T-cell (primary cell): ENCODE measurements at regions not wholly inside any gene's neighbourhood (a gene's known extent, or its start where the extent isn't known, plus 50 kb on each side); places are given as distances from the start of the nearest gene placed in this dataset.

Experiments
- ATAC-seq, 4 experiments: fragments of 200-7000 bp in 3 of 4; fragments of 150-1000 bp in 1 of 4; cut with Tn5 transposase; replicated peaks in 1 of 4; 1 replicate in 3 of 4; 2 replicates in 1 of 4; pipeline ENCODE4 v1.10.0; 2021; ENCODE audit warnings: moderate library complexity in 3 of 4, mild to moderate bottlenecking in 2 of 4, moderate number of reproducible peaks in 1 of 4
- CTCF ChIA-PET, 2 donors: fragments of 300-600 bp; sonication (Branson Sonifier 250); formaldehyde crosslinking; loops; one replicate each; lab custom pipeline; 2022; ENCODE audit warnings: antibody characterized with exemption in 2 of 2; lab: Charles Lee
- POLR2A ChIA-PET, 2 donors: fragments of 300-600 bp; sonication (Branson Sonifier 250); formaldehyde crosslinking; loops; one replicate each; lab custom pipeline; 2022; ENCODE audit warnings: antibody characterized with exemption in 2 of 2; lab: Charles Lee
- DNase-seq, 35 experiments: peaks; one replicate each; pipeline versions ENCODE4 v3.0.0 to v3.0.0-alpha.2; 2013 to 2023
- H3K27ac ChIP-seq: one replicate; pipeline ENCODE4 v1.5.1; 2013; ENCODE audit warnings: low read length
- H3K27me3 ChIP-seq, 2 experiments: replicated peaks in 1 of 2; 1 replicate in 1 of 2; 2 replicates in 1 of 2; pipeline versions ENCODE4 v1.6.1 to v1.7.0; 2013; ENCODE audit warnings: low read length in 1 of 2, mixed read lengths in 1 of 2; ENCODE audit not compliant: control insufficient read depth in 2 of 2, insufficient read depth in 2 of 2; ENCODE audit errors: extremely low read depth in 1 of 2
- H3K36me3 ChIP-seq, 2 donors: 1 replicate in 1 of 2; 2 replicates in 1 of 2; pipeline versions ENCODE4 v1.6.1 to v1.7.0; 2013; ENCODE audit warnings: low read length in 1 of 2; ENCODE audit not compliant: control insufficient read depth in 2 of 2, insufficient read depth in 1 of 2; ENCODE audit errors: extremely low read depth in 1 of 2
- H3K4me1 ChIP-seq, 2 experiments: 1 replicate in 1 of 2; 2 replicates in 1 of 2; pipeline versions ENCODE4 v1.6.1 to v1.7.0; 2013; ENCODE audit warnings: low read length in 2 of 2, mixed read lengths in 1 of 2; ENCODE audit not compliant: insufficient read depth in 2 of 2, control insufficient read depth in 1 of 2; ENCODE audit errors: extremely low read depth in 1 of 2
- H3K4me3 ChIP-seq, 2 donors: 1 replicate in 1 of 2; 2 replicates in 1 of 2; pipeline versions ENCODE4 v1.5.1 to v1.7.0; 2013; ENCODE audit warnings: mild to moderate bottlenecking in 2 of 2, low read length in 1 of 2, moderate library complexity in 1 of 2; ENCODE audit not compliant: control insufficient read depth in 1 of 2; ENCODE audit errors: extremely low read depth in 1 of 2
- H3K9me3 ChIP-seq: 2 replicates; pipeline ENCODE4 v1.7.0; 2013
- H3K27ac Mint-ChIP-seq, 2 donors: one replicate each; pipeline ENCODE4 v1.8.0; 2020 to 2021; ENCODE audit warnings: mild to moderate bottlenecking in 2 of 2, mixed read lengths in 2 of 2
- H3K27me3 Mint-ChIP-seq, 2 donors: one replicate each; pipeline ENCODE4 v1.8.0; 2021 to 2022; ENCODE audit warnings: mixed read lengths in 2 of 2
- H3K36me3 Mint-ChIP-seq: one replicate; pipeline ENCODE4 v1.8.0; 2021; ENCODE audit warnings: mixed read lengths
- H3K4me1 Mint-ChIP-seq, 3 donors: one replicate each; pipeline ENCODE4 v1.8.0; 2020 to 2022; ENCODE audit warnings: mixed read lengths in 3 of 3, mild to moderate bottlenecking in 1 of 3
- H3K4me3 Mint-ChIP-seq, 3 donors: one replicate each; pipeline ENCODE4 v1.8.0; 2020 to 2022; ENCODE audit warnings: mild to moderate bottlenecking in 3 of 3, mixed read lengths in 3 of 3, moderate library complexity in 3 of 3
- H3K9me3 Mint-ChIP-seq, 3 donors: one replicate each; pipeline ENCODE4 v1.8.0; 2020 to 2022; ENCODE audit warnings: mixed read lengths in 3 of 3
- WGBS: methylation state at CpG from one replicate; pipeline ENCODE4 v1.1.5; 2013; ENCODE audit warnings: missing lambda C conversion rate; ENCODE audit not compliant: insufficient coverage; 5-methylcytosine and 5-hydroxymethylcytosine counted together

GRCh38 chr3:18513091-18513490, 88.0 kb upstream of the SATB1 start:
- Histone ChIP-seq H3K27me3 (no peaks in the 10 kb centered on the region), H3K9me3 (no peaks in the 10 kb centered on the region), H3K36me3 (peaks cover 0 to 3% of the 10 kb centered on the region in 2 donors), H3K27ac (no peak overlapping the region), H3K4me1 (no peaks in the 10 kb centered on the region), H3K4me3 (no peak overlapping the region)
- DNase-seq (no peak), ATAC-seq (no peak)
- ChIA-PET POLR2A (no interaction called here), CTCF (no interaction called here)
- H3K4me1 Mint-ChIP-seq = peaks cover 5 to 32% (median 8%) of the 10 kb centered on the region in 3 donors
- no peak overlapping the region for H3K27ac Mint-ChIP-seq
- peaks cover 0 to 9% (median 0%) of the 10 kb centered on the region in 3 donors for H3K9me3 Mint-ChIP-seq
- H3K36me3 Mint-ChIP-seq = peaks cover 40% of the 10 kb centered on the region
- no peak overlapping the region for H3K4me3 Mint-ChIP-seq
- H3K27me3 Mint-ChIP-seq = no peaks in the 10 kb centered on the region
- WGBS = no CpG with 5 or more reads among the region's 3 CpGs

- no peak for ATAC-seq
- CTCF ChIA-PET = no interaction called here
- POLR2A ChIA-PET = no interaction called here
- Histone ChIP-seq H3K4me1 (no peaks in the 10 kb centered on the region), H3K4me3 (no peak overlapping the region), H3K9me3 (no peaks in the 10 kb centered on the region), H3K36me3 (peaks cover 0 to 3% of the 10 kb centered on the region in 2 donors), H3K27me3 (no peaks in the 10 kb centered on the region), H3K27ac (no peak overlapping the region)
- Mint-ChIP-seq H3K27ac (no peak overlapping the region), H3K9me3 (peaks cover 0 to 9% (median 0%) of the 10 kb centered on the region in 3 donors), H3K27me3 (no peaks in the 10 kb centered on the region), H3K36me3 (peaks cover 40% of the 10 kb centered on the region), H3K4me3 (no peak overlapping the region), H3K4me1 (peaks cover 5 to 32% (median 11%) of the 10 kb centered on the region in 3 donors)
- WGBS = no CpG with 5 or more reads among the region's 1 CpG
- DNase-seq = no peak
These were observed 86.9 kb upstream of the SATB1 start for GRCh38 chr3:18512007-18512406.

- Mint-ChIP-seq H3K36me3 (peaks cover 40% of the 10 kb centered on the region), H3K9me3 (peaks cover 0 to 9% (median 0%) of the 10 kb centered on the region in 3 donors)
- POLR2A ChIA-PET = no interaction called here
These were observed 85.8 kb upstream of the SATB1 start for GRCh38 chr3:18510947-18511346.

GRCh38 chr3:18507333-18507732, 82.2 kb upstream of the SATB1 start:
- Mint-ChIP-seq H3K4me3 (no peak overlapping the region), H3K27ac (no peak overlapping the region)

More at GRCh38 chr3:18510947-18511346, 85.8 kb upstream of the SATB1 start:
- Histone ChIP-seq H3K4me1 (no peaks in the 10 kb centered on the region), H3K27ac (no peak overlapping the region), H3K4me3 (no peak overlapping the region), H3K36me3 (peaks cover 0 to 3% of the 10 kb centered on the region in 2 donors), H3K9me3 (no peaks in the 10 kb centered on the region), H3K27me3 (no peaks in the 10 kb centered on the region)
- 100% methylated on average over 1 of the region's 3 CpGs for WGBS
- peaks cover 5 to 32% (median 11%) of the 10 kb centered on the region in 3 donors for H3K4me1 Mint-ChIP-seq
- no peaks in the 10 kb centered on the region for H3K27me3 Mint-ChIP-seq
- ATAC-seq (no peak), DNase-seq (no peak)
- H3K4me3 Mint-ChIP-seq = no peak overlapping the region
- H3K27ac Mint-ChIP-seq = no peak overlapping the region
- CTCF ChIA-PET = no interaction called here

DNA sequence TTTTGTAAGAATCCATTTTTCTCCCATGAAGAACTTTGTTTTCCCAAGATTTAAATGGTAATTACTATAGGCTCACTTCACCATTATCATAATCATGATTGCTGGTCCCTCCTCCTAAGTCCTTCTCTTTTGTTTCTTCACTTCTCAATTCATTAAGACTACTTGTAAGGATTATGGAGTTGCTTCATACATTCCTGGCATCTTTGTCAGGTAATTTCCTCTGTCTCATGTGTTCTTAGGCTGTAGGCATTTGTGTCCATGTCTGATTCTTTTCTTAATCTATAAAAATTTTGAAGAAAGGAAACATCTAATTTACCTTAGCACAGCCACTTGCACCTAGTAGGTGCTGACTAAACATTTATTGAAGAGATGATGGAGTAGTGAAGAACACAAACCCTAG, 79.9 kb upstream of the SATB1 start:
- H3K36me3 Mint-ChIP-seq = peaks cover 33% of the 10 kb centered on the region
- CTCF ChIA-PET = no interaction called here
- no peaks in the 10 kb centered on the region for H3K9me3 ChIP-seq
- H3K27me3 Mint-ChIP-seq = no peaks in the 10 kb centered on the region
- no peak for DNase-seq
- peaks cover 0 to 9% (median 0%) of the 10 kb centered on the region in 3 donors for H3K9me3 Mint-ChIP-seq
- no peak overlapping the region for H3K27ac ChIP-seq
- H3K4me1 ChIP-seq = peaks cover 0 to 11% of the 10 kb centered on the region in 2 experiments
- no peak overlapping the region for H3K4me3 ChIP-seq
- H3K27me3 ChIP-seq = no peaks in the 10 kb centered on the region
- H3K36me3 ChIP-seq = no peaks in the 10 kb centered on the region
- ATAC-seq = no peak
- no peak overlapping the region for H3K27ac Mint-ChIP-seq
- H3K4me3 Mint-ChIP-seq = no peak overlapping the region
- POLR2A ChIA-PET = no interaction called here
- peaks cover 20 to 30% (median 25%) of the 10 kb centered on the region in 3 donors for H3K4me1 Mint-ChIP-seq

More at GRCh38 chr3:18507333-18507732, 82.2 kb upstream of the SATB1 start:
- Histone ChIP-seq H3K36me3 (no peaks in the 10 kb centered on the region), H3K4me1 (no peaks in the 10 kb centered on the region), H3K9me3 (no peaks in the 10 kb centered on the region), H3K27me3 (no peaks in the 10 kb centered on the region), H3K27ac (no peak overlapping the region), H3K4me3 (no peak overlapping the region)
- H3K9me3 Mint-ChIP-seq = peaks cover 0 to 9% (median 0%) of the 10 kb centered on the region in 3 donors
- DNase-seq (no peak), ATAC-seq (no peak)
- H3K36me3 Mint-ChIP-seq = peaks cover 37% of the 10 kb centered on the region
- H3K27me3 Mint-ChIP-seq = no peaks in the 10 kb centered on the region
- peaks cover 6 to 26% (median 13%) of the 10 kb centered on the region in 3 donors for H3K4me1 Mint-ChIP-seq
- POLR2A ChIA-PET = no interaction called here
- CTCF ChIA-PET = no interaction called here
- no CpG with 5 or more reads among the region's 2 CpGs for WGBS

DNA sequence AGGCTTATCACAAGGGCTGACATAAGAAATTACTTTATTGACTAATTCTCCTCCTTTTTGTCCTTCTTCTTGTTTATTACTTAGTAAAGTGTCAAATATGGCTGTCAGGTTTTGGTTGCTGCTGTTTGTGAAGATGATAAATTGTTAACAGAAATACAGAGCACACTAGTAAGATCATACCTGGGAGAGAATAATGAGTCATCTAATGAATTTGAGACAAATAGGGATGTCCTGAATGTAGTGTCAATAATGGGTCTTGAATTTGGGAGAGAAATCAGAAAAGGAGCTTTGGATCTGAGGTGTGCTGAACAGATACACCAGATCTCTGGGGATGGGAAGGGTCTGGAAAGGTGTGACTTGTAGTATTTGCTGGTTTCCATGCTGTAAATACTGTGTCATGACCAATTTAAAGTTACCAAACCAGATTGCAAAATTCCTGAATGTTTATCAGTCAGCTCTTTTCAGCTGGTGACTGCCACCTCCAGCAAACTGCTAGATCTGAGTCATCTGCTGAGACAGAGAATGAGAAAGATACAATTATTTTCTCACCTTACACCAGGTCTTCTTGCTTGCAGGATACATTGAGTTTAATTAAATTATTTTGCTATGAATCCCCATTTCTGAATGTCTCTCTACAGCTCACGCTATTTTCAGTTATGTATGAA, 76.7 kb upstream of the SATB1 start:
- H3K27me3 Mint-ChIP-seq = no peaks in the 10 kb centered on the region
- DNase-seq = no peak

More for the DNA sequence above, 76.7 kb upstream of the SATB1 start:
- no peak for ATAC-seq
- H3K27ac ChIP-seq = no peak overlapping the region
- Mint-ChIP-seq H3K27ac (peak overlapping the region; percentile 10 to 34), H3K4me1 (peaks cover 44 to 49% (median 46%) of the 10 kb centered on the region in 3 donors), H3K4me3 (no peak overlapping the region), H3K36me3 (peaks cover 29% of the 10 kb centered on the region), H3K9me3 (no peaks in the 10 kb centered on the region)
- H3K27me3 ChIP-seq = no peaks in the 10 kb centered on the region
- peaks cover 0 to 33% of the 10 kb centered on the region in 2 experiments for H3K4me1 ChIP-seq
- H3K36me3 ChIP-seq = no peaks in the 10 kb centered on the region
- H3K9me3 ChIP-seq = no peaks in the 10 kb centered on the region
- ChIA-PET POLR2A (no interaction called here), CTCF (interaction anchor here in 1 of 2 donors (0.6 kb wide), 1 partner anchor 11 kb away, joined by 3 read pairs; no protein-coding TSS in a partner anchor)
- WGBS = no CpG with 5 or more reads among the region's 1 CpG
- H3K4me3 ChIP-seq = no peak overlapping the region
